ENCODE measurements at regions not wholly inside any gene's neighbourhood (a gene's known extent, or its start where the extent isn't known, plus 50 kb on each side); places are given as distances from the start of the nearest gene placed in this dataset.

GRCh38 chr1:18578271-18578670 lies 52.4 kb upstream of the PAX7 start:
- no peak for TF ChIP-seq BRF1 (IDR thresholded peaks at IDR 0.05; ENCODE audit: borderline replicate concordance, extremely low read depth, insufficient read length)
- TF ChIP-seq CCAR2 (IDR thresholded peaks at IDR 0.05; ENCODE audit: low read depth, low read length), result no peak
- TF ChIP-seq LARP7 (IDR thresholded peaks at IDR 0.05), result no peak
- no peak for TF ChIP-seq CHD4 (IDR thresholded peaks at IDR 0.05; ENCODE audit: insufficient read depth, insufficient replicate concordance, low read depth, low read length, poor library complexity, severe bottlenecking)
- TF ChIP-seq GMEB1 (CRISPR knock-in tag; IDR thresholded peaks at IDR 0.05), result no peak
- no peak for TF ChIP-seq RNF219 (CRISPR knock-in tag; IDR thresholded peaks at IDR 0.05)
- no peak for TF ChIP-seq CTCF (IDR thresholded peaks at IDR 0.05 in 2 of 3, conservative IDR thresholded peaks at IDR 0.05 in 1 of 3; ENCODE audit: insufficient read depth in 2 of 3, low read depth in 1 of 3, low read length in 3 of 3)
- no peak for TF ChIP-seq SNAPC5 (CRISPR knock-in tag; IDR thresholded peaks at IDR 0.05)
- TF ChIP-seq CTCFL (IDR thresholded peaks at IDR 0.05; ENCODE audit: borderline replicate concordance, insufficient read depth, low read depth, low read length, poor library complexity, severe bottlenecking), result no peak
